ENCODE measurements at regions not wholly inside any gene's neighbourhood (a gene's known extent, or its start where the extent isn't known, plus 50 kb on each side); places are given as distances from the start of the nearest gene placed in this dataset.

GRCh38 chr18:42310956-42311355, 355.9 kb downstream of the PIK3C3 start:
- DNase-seq (ENCODE audit: low read depth, low spot score) (no peak), FAIRE-seq (no peak)
- Histone ChIP-seq H3K4me2 (ENCODE audit: insufficient read depth, low read length) (no peak overlapping the region), H3K27me3 (ENCODE audit: control insufficient read depth in 2 of 2, insufficient read depth in 2 of 2, low read length in 2 of 2) (no peaks in the 10 kb centered on the region), H3K36me3 (ENCODE audit: control insufficient read depth in 2 of 2, extremely low read depth in 1 of 2, insufficient read depth in 2 of 2, low read length in 2 of 2) (no peaks in the 10 kb centered on the region), H3K9ac (replicated peaks; ENCODE audit: extremely low read depth, insufficient read depth, low read length) (no peak overlapping the region), H4K20me1 (replicated peaks; ENCODE audit: control insufficient read depth, extremely low read depth, insufficient read depth, low read length) (no peaks in the 10 kb centered on the region), H3K9me3 (replicated peaks; ENCODE audit: control insufficient read depth, insufficient read depth, low read length) (no peaks in the 10 kb centered on the region), H3K9me1 (replicated peaks; ENCODE audit: control insufficient read depth, extremely low read depth, insufficient read depth, low read length) (no peaks in the 10 kb centered on the region), H2AFZ (ENCODE audit: low read depth, low read length) (no peak overlapping the region), H3K4me3 (replicated peaks in 1 of 3; ENCODE audit: insufficient read depth in 1 of 3, low read depth in 1 of 3, low read length in 3 of 3) (no peak overlapping the region), H3K27ac (ENCODE audit: insufficient read depth, low read depth, low read length) (no peak overlapping the region), H3K4me1 (ENCODE audit: control insufficient read depth, extremely low read depth, insufficient read depth, low read length) (no peaks in the 10 kb centered on the region), H3K79me2 (ENCODE audit: control insufficient read depth, insufficient read depth, low read length) (no peaks in the 10 kb centered on the region)
- ChIA-PET CTCF (no interaction called here), POLR2A (no interaction called here)
- no TSS peak for BruUV-seq (replicated peaks)
- TF ChIP-seq FOS (IDR thresholded peaks at IDR 0.05; ENCODE audit: borderline replicate concordance, insufficient read depth, low read length) (no peak), MYC (IDR thresholded peaks at IDR 0.05; ENCODE audit: low read depth, low read length) (no peak), GATA2 (IDR thresholded peaks at IDR 0.05; ENCODE audit: insufficient read depth, insufficient read length, low read depth, low read length) (no peak), CTCF (IDR thresholded peaks at IDR 0.05; ENCODE audit: extremely low read depth in 1 of 2, insufficient read depth in 1 of 2, low read depth in 1 of 2, low read length in 2 of 2) (no peak), MAX (IDR thresholded peaks at IDR 0.05; ENCODE audit: insufficient read depth, insufficient read length) (no peak), JUN (IDR thresholded peaks at IDR 0.05; ENCODE audit: borderline replicate concordance, insufficient read depth, insufficient read length, low read depth) (no peak), EZH2 (IDR thresholded peaks at IDR 0.05; ENCODE audit: borderline replicate concordance, low read depth, low read length, severe bottlenecking) (no peak), POLR2A (IDR thresholded peaks at IDR 0.05; ENCODE audit: low read depth, low read length) (no peak), POLR2AphosphoS5 (IDR thresholded peaks at IDR 0.05; ENCODE audit: insufficient read depth, low read depth, low read length) (no peak)
- dilution Hi-C loops (cut with MboI; ENCODE audit: extremely low pct_ligation_motif_present, low sequenced_read_pairs): no loop called here
- intact Hi-C loops (cut with micrococcal nuclease): no loop called here

Data from endothelial cell of umbilical vein (primary cell).